Activated B cell treated with CpG ODN at 0.5 μM for 24 hours (primary cell): ENCODE measurements at regions not wholly inside any gene's neighbourhood (a gene's known extent, or its start where the extent isn't known, plus 50 kb on each side); places are given as distances from the start of the nearest gene placed in this dataset.
A peak's percentile ranks its signal among the peaks of the same experiment; 100 is the strongest.

Experiments
- ATAC-seq: fragments of 200-7000 bp; cut with Tn5 transposase; one replicate; pipeline ENCODE4 v1.10.0; 2021; ENCODE audit warnings: low read depth, mild to moderate bottlenecking, moderate library complexity
- CTCF ChIA-PET: fragments of 350-600 bp; sonication (Branson Sonifier 250); formaldehyde crosslinking; loops from one replicate; lab custom pipeline; 2021; ENCODE audit warnings: antibody characterized with exemption; lab: Charles Lee
- POLR2A ChIA-PET: fragments of 350-600 bp; sonication (Branson Sonifier 250); formaldehyde crosslinking; loops from one replicate; lab custom pipeline; 2021; ENCODE audit warnings: antibody characterized with exemption; lab: Charles Lee
- DNase-seq: peaks from one replicate; pipeline ENCODE4 v3.0.0; 2022
- H3K27ac Mint-ChIP-seq: one replicate; pipeline ENCODE4 v1.8.0; 2020; ENCODE audit warnings: mixed read lengths
- H3K27me3 Mint-ChIP-seq: one replicate; pipeline ENCODE4 v1.8.0; 2021; ENCODE audit warnings: mixed read lengths
- H3K36me3 Mint-ChIP-seq: one replicate; pipeline ENCODE4 v1.8.0; 2021; ENCODE audit warnings: low read depth, mixed read lengths
- H3K4me1 Mint-ChIP-seq: one replicate; pipeline ENCODE4 v1.8.0; 2021; ENCODE audit warnings: mixed read lengths
- H3K4me3 Mint-ChIP-seq: one replicate; pipeline ENCODE4 v1.8.0; 2020; ENCODE audit warnings: mild to moderate bottlenecking, mixed read lengths
- H3K9me3 Mint-ChIP-seq: one replicate; pipeline ENCODE4 v1.8.0; 2020; ENCODE audit warnings: mixed read lengths
- CTCF ChIP-seq: fragments of 200-600 bp; IDR thresholded peaks from one replicate; pipeline ENCODE4 v1.8.0; 2022; ENCODE audit warnings: antibody characterized with exemption, mild to moderate bottlenecking
- intact Hi-C: fragments of 100-400 bp; cut with micrococcal nuclease; formaldehyde crosslinking; loops from one replicate; pipeline ENCODE4 v1.15.1; 2024

DNA sequence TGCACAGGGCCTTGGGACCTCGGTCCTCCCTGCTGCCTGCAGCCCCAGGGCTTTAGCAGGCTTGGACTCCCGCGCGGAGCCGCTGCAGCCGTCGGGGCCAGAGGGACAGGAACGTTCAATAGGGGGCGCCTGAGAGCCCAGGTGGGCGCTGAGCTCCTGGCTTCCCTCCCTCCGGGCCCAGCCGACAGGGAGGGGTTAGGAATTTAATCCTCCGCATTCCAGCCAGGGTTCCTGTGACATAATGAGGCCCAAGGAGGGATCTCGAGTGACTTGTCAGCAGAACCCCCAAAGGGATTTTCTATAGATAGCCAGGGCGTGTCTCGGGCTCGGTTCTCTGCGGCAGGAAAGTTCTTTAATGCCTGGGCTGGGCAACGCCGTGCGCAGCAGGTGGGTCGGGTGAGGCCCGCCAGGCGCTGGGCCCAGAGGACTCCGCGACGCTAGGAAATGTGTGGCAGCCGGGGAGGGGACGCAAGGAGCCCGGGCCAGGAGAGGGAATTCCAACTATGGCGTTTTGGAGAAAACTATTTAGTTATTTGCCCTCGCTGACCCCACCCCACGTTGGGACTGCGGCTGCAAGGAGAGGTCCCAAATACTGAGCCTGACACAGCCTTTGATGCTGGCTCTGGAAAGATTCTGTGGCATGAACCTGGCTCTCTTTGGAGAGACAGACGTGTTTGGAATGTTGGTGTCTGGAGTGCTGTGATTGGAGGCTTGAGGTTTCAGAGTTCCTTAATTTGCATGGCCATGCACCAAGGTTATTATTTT, 285.2 kb upstream of the GATB start:
- ATAC-seq, result no peak
- Mint-ChIP-seq H3K9me3 (no peaks in the 10 kb centered on the region), H3K4me1 (peaks cover 12% of the 10 kb centered on the region), H3K27me3 (peaks cover 40% of the 10 kb centered on the region), H3K36me3 (no peaks in the 10 kb centered on the region), H3K4me3 (peak overlapping the region; percentile 36), H3K27ac (no peak overlapping the region)
- no peak for DNase-seq
- CTCF ChIA-PET, result no interaction called here
- POLR2A ChIA-PET, result no interaction called here
- TF ChIP-seq CTCF, result no peak
- intact Hi-C loops, result no loop called here

DNA sequence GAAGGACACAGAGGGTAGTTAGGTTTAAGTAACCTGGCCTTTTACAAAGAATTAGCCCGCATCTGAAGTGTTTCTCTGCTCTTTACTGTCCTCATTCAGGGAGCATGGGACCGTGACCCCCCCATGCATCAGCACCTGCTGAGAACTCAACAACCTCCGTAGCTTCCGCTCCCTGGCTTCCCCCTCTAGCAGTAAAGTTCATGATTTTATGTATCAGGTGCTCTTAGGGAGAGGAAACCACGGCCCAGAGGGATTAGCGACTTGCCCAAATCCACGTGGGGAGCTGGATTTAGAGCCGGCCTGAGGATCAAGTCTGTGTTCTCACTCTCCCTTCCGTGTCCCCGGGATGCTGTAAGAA, 284.6 kb upstream of the GATB start:
- ChIA-PET POLR2A (no interaction called here), CTCF (no interaction called here)
- peak overlapping the region; percentile 36 for H3K4me3 Mint-ChIP-seq
- DNase-seq, result no peak
- peaks cover 12% of the 10 kb centered on the region for H3K4me1 Mint-ChIP-seq
- H3K27ac Mint-ChIP-seq, result no peak overlapping the region
- H3K27me3 Mint-ChIP-seq, result peaks cover 36% of the 10 kb centered on the region
- TF ChIP-seq CTCF, result no peak
- H3K36me3 Mint-ChIP-seq, result no peaks in the 10 kb centered on the region
- no peaks in the 10 kb centered on the region for H3K9me3 Mint-ChIP-seq
- intact Hi-C loops, result no loop called here
- no peak for ATAC-seq

DNA sequence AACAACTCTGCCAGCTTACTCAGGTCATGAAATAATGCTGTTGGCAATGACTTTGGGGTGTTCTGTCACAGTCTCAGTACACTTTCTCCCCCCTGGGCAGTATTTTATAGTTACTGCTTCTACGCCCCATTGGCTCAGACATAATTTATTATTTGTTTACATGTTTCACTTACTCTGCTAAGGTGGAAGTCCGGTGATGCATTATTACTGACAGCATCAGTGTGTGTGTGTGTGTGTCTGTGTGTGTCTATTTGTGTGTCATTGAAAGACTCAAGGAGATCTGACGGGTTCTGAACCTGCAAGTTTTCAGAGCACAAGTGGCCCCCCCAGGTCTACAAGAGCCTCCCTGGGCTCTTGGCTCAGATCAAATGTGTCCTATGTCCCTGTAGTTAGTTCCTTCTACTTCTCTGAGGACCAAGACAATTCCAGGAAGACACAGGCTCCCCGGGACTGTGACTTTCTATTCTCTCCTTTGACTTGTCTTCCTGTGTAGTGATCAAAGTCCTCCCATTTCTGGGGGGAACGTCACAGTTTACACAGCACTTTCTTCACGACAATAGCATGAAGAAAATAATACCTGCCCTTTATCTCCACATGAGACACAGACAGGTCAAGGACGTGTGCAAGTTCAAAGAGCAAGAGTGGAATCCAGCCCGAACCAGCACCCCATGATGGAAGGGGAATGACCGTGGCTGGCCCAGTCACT, 283.7 kb upstream of the GATB start:
- DNase-seq, result no peak
- Mint-ChIP-seq H3K4me1 (peaks cover 12% of the 10 kb centered on the region), H3K36me3 (no peaks in the 10 kb centered on the region), H3K9me3 (no peaks in the 10 kb centered on the region), H3K4me3 (no peak overlapping the region), H3K27me3 (peaks cover 31% of the 10 kb centered on the region), H3K27ac (no peak overlapping the region)
- POLR2A ChIA-PET, result no interaction called here
- no peak for TF ChIP-seq CTCF
- CTCF ChIA-PET, result no interaction called here
- no peak for ATAC-seq
- intact Hi-C loops, result no loop called here

DNA sequence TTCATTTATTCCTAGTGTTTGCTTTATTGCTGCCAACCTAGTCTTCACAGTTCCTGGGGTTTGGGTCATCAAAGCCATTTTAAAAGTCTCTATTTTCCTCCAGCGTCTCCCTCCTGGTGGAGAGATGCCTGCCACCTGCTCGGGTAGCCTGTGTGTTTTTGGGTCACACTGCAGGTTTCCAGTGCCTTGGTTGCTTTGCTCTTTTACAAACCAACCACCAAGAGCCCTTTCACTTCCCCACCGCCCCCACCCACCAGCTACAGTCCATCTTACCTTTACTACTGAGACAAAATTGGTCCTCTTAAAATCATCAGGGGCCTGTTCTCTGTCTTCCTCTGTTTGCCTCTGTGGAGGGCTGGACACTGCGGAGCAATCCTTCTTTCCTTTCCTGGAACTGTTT, 280.5 kb upstream of the GATB start:
- POLR2A ChIA-PET, result no interaction called here
- H3K9me3 Mint-ChIP-seq, result no peaks in the 10 kb centered on the region
- H3K27me3 Mint-ChIP-seq, result peaks cover 20% of the 10 kb centered on the region
- DNase-seq, result no peak
- H3K36me3 Mint-ChIP-seq, result no peaks in the 10 kb centered on the region
- no peak overlapping the region for H3K4me3 Mint-ChIP-seq
- intact Hi-C loops, result no loop called here
- no peak overlapping the region for H3K27ac Mint-ChIP-seq
- no peak for TF ChIP-seq CTCF
- ATAC-seq, result no peak
- peaks cover 11% of the 10 kb centered on the region for H3K4me1 Mint-ChIP-seq
- CTCF ChIA-PET, result no interaction called here

DNA sequence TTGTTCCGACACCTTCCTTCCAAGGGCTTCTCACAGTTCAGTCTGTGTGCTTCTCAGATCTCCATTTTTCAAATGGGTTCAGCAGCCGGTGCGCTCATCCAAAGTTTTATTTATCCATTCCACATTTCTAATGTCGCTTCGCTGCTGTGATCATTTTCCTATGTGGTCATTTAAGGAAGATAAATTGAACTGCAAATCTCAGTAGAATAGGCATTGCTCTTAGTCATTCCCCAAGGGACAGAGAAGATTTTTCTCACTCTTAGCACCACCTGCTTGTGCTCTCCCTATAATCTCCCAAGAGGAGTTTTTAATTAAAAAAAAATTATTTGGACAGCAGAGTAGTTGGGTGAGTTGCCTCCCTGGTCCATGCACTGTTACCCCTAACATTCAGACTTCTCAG, 278.9 kb upstream of the GATB start:
- CTCF ChIA-PET, result interaction anchor here (0.5 kb wide), 1 partner anchor 39 kb away, joined by 3 read pairs; no protein-coding TSS in a partner anchor
- intact Hi-C loops, result no loop called here
- H3K27me3 Mint-ChIP-seq, result peaks cover 14% of the 10 kb centered on the region

More for the DNA sequence above, 278.9 kb upstream of the GATB start:
- no peaks in the 10 kb centered on the region for H3K36me3 Mint-ChIP-seq
- DNase-seq (no peak), ATAC-seq (no peak)
- H3K27ac Mint-ChIP-seq, result no peak overlapping the region
- H3K4me1 Mint-ChIP-seq, result no peaks in the 10 kb centered on the region
- no peaks in the 10 kb centered on the region for H3K9me3 Mint-ChIP-seq
- no peak overlapping the region for H3K4me3 Mint-ChIP-seq
- POLR2A ChIA-PET, result no interaction called here
- no peak for TF ChIP-seq CTCF
